ENCODE measurements at regions not wholly inside any gene's neighbourhood (a gene's known extent, or its start where the extent isn't known, plus 50 kb on each side); places are given as distances from the start of the nearest gene placed in this dataset.

- TF ChIP-seq, protein P1, sequence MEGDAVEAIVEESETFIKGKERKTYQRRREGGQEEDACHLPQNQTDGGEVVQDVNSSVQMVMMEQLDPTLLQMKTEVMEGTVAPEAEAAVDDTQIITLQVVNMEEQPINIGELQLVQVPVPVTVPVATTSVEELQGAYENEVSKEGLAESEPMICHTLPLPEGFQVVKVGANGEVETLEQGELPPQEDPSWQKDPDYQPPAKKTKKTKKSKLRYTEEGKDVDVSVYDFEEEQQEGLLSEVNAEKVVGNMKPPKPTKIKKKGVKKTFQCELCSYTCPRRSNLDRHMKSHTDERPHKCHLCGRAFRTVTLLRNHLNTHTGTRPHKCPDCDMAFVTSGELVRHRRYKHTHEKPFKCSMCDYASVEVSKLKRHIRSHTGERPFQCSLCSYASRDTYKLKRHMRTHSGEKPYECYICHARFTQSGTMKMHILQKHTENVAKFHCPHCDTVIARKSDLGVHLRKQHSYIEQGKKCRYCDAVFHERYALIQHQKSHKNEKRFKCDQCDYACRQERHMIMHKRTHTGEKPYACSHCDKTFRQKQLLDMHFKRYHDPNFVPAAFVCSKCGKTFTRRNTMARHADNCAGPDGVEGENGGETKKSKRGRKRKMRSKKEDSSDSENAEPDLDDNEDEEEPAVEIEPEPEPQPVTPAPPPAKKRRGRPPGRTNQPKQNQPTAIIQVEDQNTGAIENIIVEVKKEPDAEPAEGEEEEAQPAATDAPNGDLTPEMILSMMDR (conservative IDR thresholded peaks at IDR 0.05 in 1 of 2, IDR thresholded peaks at IDR 0.05 in 1 of 2; ENCODE audit: extremely low read depth in 1 of 2, insufficient read depth in 1 of 2, low read depth in 1 of 2, low read length in 2 of 2): no peak
- no peak for TF ChIP-seq EZH2 (IDR thresholded peaks at IDR 0.05; ENCODE audit: borderline replicate concordance, low read length)
These were observed 59.5 kb upstream of the CCDC160 start for GRCh38 chrX:134177527-134177926.

Measured in mammary epithelial cell (primary cell).